HL-60 (cell line): ENCODE measurements at regions not wholly inside any gene's neighbourhood (a gene's known extent, or its start where the extent isn't known, plus 50 kb on each side); places are given as distances from the start of the nearest gene placed in this dataset.

Experiments used
- DNase-seq, 2 experiments: peaks; one replicate each; pipeline ENCODE4 v3.0.0-alpha.2; 2010 to 2020; ENCODE audit warnings: low read depth in 1 of 2, low spot score in 1 of 2
- H3K27ac ChIP-seq: fragments of 250-450 bp; sonication (Bioruptor Pico); replicated peaks from 2 replicates; pipeline ENCODE4 v1.5.1; 2020; ENCODE audit warnings: mild to moderate bottlenecking, moderate library complexity
- H3K27me3 ChIP-seq: fragments of 250-450 bp; sonication (Bioruptor Pico); 2 replicates; pipeline ENCODE4 v1.5.1; 2021; ENCODE audit warnings: mild to moderate bottlenecking, moderate library complexity; ENCODE audit not compliant: insufficient read depth, poor library complexity, severe bottlenecking
- H3K4me3 ChIP-seq: replicated peaks from 2 replicates; pipeline ENCODE4 v1.5.1; 2011; ENCODE audit warnings: mild to moderate bottlenecking, control low read depth, low read length; ENCODE audit not compliant: insufficient read depth
- GABPA ChIP-seq: IDR thresholded peaks from 2 replicates; pipeline ENCODE4 v1.6.1; 2012; ENCODE audit warnings: low read depth
- POLR2AphosphoS5 ChIP-seq: IDR thresholded peaks from 2 replicates; pipeline ENCODE4 v1.6.1; 2012; ENCODE audit warnings: low read depth
- SPI1 ChIP-seq: IDR thresholded peaks from 2 replicates; pipeline ENCODE4 v1.6.1; 2012; ENCODE audit warnings: low read depth, mild to moderate bottlenecking, borderline replicate concordance
- TF ChIP-seq, protein P1 (sequence below): IDR thresholded peaks from 2 replicates; pipeline ENCODE4 v1.6.1; 2012; ENCODE audit warnings: low read depth; ENCODE audit not compliant: insufficient replicate concordance
- TF ChIP-seq, protein P2 (sequence below): IDR thresholded peaks from one replicate; pipeline ENCODE4 v1.5.1; 2011; ENCODE audit warnings: low read length, control low read depth, inconsistent platforms; ENCODE audit not compliant: insufficient read depth

DNA sequence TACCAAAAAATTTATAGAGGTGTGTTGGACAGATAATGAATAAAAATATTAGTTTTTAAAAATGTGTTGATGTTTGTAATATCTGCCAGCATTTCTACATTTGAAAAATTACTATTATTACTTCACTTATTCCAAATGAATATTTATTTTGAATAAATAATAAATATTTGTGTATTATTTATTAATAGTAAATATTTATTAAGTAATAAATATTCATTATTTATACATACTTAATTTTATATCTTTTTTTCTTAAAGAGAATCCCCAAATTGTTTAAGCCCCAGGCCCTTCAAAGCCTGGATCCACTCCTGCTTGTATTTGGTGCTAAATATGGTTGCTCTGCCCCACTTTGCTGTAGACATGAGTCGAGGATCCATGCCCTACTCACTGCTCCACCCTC, 60.5 kb upstream of the HOPX start:
- DNase-seq: no peak
- peaks cover 2% of the 10 kb centered on the region for H3K27me3 ChIP-seq

GRCh38 chr4:56739066-56739777, 58.1 kb upstream of the HOPX start:
- DNase-seq: peak in 1 of 2 experiments; percentile 20
- H3K4me3 ChIP-seq: no peak overlapping the region
- H3K27me3 ChIP-seq: peaks cover 2% of the 10 kb centered on the region
- TF ChIP-seq SPI1 (no peak), POLR2AphosphoS5 (no peak), GABPA (no peak)
- TF ChIP-seq, protein P1, sequence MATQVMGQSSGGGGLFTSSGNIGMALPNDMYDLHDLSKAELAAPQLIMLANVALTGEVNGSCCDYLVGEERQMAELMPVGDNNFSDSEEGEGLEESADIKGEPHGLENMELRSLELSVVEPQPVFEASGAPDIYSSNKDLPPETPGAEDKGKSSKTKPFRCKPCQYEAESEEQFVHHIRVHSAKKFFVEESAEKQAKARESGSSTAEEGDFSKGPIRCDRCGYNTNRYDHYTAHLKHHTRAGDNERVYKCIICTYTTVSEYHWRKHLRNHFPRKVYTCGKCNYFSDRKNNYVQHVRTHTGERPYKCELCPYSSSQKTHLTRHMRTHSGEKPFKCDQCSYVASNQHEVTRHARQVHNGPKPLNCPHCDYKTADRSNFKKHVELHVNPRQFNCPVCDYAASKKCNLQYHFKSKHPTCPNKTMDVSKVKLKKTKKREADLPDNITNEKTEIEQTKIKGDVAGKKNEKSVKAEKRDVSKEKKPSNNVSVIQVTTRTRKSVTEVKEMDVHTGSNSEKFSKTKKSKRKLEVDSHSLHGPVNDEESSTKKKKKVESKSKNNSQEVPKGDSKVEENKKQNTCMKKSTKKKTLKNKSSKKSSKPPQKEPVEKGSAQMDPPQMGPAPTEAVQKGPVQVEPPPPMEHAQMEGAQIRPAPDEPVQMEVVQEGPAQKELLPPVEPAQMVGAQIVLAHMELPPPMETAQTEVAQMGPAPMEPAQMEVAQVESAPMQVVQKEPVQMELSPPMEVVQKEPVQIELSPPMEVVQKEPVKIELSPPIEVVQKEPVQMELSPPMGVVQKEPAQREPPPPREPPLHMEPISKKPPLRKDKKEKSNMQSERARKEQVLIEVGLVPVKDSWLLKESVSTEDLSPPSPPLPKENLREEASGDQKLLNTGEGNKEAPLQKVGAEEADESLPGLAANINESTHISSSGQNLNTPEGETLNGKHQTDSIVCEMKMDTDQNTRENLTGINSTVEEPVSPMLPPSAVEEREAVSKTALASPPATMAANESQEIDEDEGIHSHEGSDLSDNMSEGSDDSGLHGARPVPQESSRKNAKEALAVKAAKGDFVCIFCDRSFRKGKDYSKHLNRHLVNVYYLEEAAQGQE: no peak
- TF ChIP-seq, protein P2, sequence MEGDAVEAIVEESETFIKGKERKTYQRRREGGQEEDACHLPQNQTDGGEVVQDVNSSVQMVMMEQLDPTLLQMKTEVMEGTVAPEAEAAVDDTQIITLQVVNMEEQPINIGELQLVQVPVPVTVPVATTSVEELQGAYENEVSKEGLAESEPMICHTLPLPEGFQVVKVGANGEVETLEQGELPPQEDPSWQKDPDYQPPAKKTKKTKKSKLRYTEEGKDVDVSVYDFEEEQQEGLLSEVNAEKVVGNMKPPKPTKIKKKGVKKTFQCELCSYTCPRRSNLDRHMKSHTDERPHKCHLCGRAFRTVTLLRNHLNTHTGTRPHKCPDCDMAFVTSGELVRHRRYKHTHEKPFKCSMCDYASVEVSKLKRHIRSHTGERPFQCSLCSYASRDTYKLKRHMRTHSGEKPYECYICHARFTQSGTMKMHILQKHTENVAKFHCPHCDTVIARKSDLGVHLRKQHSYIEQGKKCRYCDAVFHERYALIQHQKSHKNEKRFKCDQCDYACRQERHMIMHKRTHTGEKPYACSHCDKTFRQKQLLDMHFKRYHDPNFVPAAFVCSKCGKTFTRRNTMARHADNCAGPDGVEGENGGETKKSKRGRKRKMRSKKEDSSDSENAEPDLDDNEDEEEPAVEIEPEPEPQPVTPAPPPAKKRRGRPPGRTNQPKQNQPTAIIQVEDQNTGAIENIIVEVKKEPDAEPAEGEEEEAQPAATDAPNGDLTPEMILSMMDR: no peak
- H3K27ac ChIP-seq: no peak overlapping the region

More for the DNA sequence above, 60.5 kb upstream of the HOPX start:
- Histone ChIP-seq H3K4me3 (no peak overlapping the region), H3K27ac (no peak overlapping the region)
- TF ChIP-seq POLR2AphosphoS5 (no peak), SPI1 (no peak), GABPA (no peak)
- TF ChIP-seq, protein P2: no peak
- TF ChIP-seq, protein P1: no peak

- DNase-seq: no peak
- peaks cover 2% of the 10 kb centered on the region for H3K27me3 ChIP-seq
- H3K27ac ChIP-seq: no peak overlapping the region
- TF ChIP-seq POLR2AphosphoS5 (no peak), GABPA (no peak), SPI1 (no peak)
- TF ChIP-seq, protein P1: no peak
- TF ChIP-seq, protein P2: no peak
- no peak overlapping the region for H3K4me3 ChIP-seq
Measured at GRCh38 chr4:56737666-56738065, 56.6 kb upstream of the HOPX start.
